H1 (cell line): ENCODE measurements at regions not wholly inside any gene's neighbourhood (a gene's known extent, or its start where the extent isn't known, plus 50 kb on each side); places are given as distances from the start of the nearest gene placed in this dataset.

Source experiments
- CTCF ChIA-PET: fragments of 300-600 bp; sonication (Branson Sonifier 250); formaldehyde crosslinking; loops from one replicate; lab custom pipeline; 2021; ENCODE audit not compliant: partially characterized antibody; lab: Charles Lee
- POLR2A ChIA-PET: fragments of 300-600 bp; sonication (Branson Sonifier 250); formaldehyde crosslinking; loops from one replicate; lab custom pipeline; 2021; ENCODE audit warnings: inconsistent platforms; ENCODE audit not compliant: partially characterized antibody; lab: Charles Lee
- DNase-seq, 2 experiments: peaks; one replicate each; pipeline versions ENCODE4 v3.0.0 to v3.0.0-alpha.2; 2010 to 2022; ENCODE audit warnings: low spot score in 2 of 2, low read depth in 1 of 2, mixed read lengths in 1 of 2
- FAIRE-seq: peaks from 2 replicates; lab custom pipeline; 2011; peaks lifted over from hg19 to GRCh38; lab: Jason Lieb, UNC
- H2AFZ ChIP-seq: 2 replicates; pipeline ENCODE4 v1.8.1; 2012; ENCODE audit warnings: low read length, inconsistent platforms
- H2AK5ac ChIP-seq: 2 replicates; pipeline ENCODE4 v1.6.1; 2013; ENCODE audit warnings: low read depth, low read length
- H2BK120ac ChIP-seq: replicated peaks from 2 replicates; pipeline ENCODE3; 2013; ENCODE audit warnings: low read depth, low read length, inconsistent platforms
- H2BK12ac ChIP-seq: 2 replicates; pipeline ENCODE4 v1.6.1; 2013; ENCODE audit warnings: low read depth, low read length
- H2BK15ac ChIP-seq: 2 replicates; pipeline ENCODE4 v1.6.1; 2013; ENCODE audit warnings: low read length
- H2BK20ac ChIP-seq: 2 replicates; pipeline ENCODE4 v1.6.1; 2013; ENCODE audit warnings: low read length
- H2BK5ac ChIP-seq: 2 replicates; pipeline ENCODE4 v1.6.1; 2013; ENCODE audit warnings: low read depth, low read length
- H3K14ac ChIP-seq: 2 replicates; pipeline ENCODE4 v1.6.1; 2013; ENCODE audit warnings: inconsistent platforms; ENCODE audit not compliant: insufficient read length
- H3K18ac ChIP-seq: 2 replicates; pipeline ENCODE4 v1.6.1; 2013; ENCODE audit warnings: low read length; ENCODE audit errors: extremely low read depth
- H3K23ac ChIP-seq: 2 replicates; pipeline ENCODE4 v1.6.1; 2013; ENCODE audit warnings: inconsistent platforms; ENCODE audit not compliant: insufficient read length
- H3K23me2 ChIP-seq: 2 replicates; pipeline ENCODE4 v1.6.1; 2013; ENCODE audit warnings: low read depth, low read length
- H3K27ac ChIP-seq: 2 replicates; pipeline ENCODE4 v1.6.1; 2011; ENCODE audit warnings: low read depth, low read length, inconsistent platforms
- H3K27me3 ChIP-seq, 4 experiments: replicated peaks in 1 of 4; 1 replicate in 1 of 4; 2 replicates in 3 of 4; pipeline versions ENCODE4 v1.6.1 to v1.8.1; 2011 to 2013; ENCODE audit warnings: low read length in 3 of 4, mild to moderate bottlenecking in 3 of 4, inconsistent platforms in 2 of 4, mixed read lengths in 2 of 4, moderate library complexity in 1 of 4; ENCODE audit not compliant: control insufficient read depth in 3 of 4, insufficient read depth in 3 of 4; ENCODE audit errors: extremely low read depth in 1 of 4
- H3K36me3 ChIP-seq, 4 experiments: 2 replicates each; pipeline versions ENCODE4 v1.6.1 to v1.8.1; 2011 to 2013; ENCODE audit warnings: mild to moderate bottlenecking in 4 of 4, low read length in 3 of 4, moderate library complexity in 2 of 4, control low read depth in 1 of 4, inconsistent platforms in 1 of 4; ENCODE audit not compliant: insufficient read depth in 4 of 4, control insufficient read depth in 2 of 4
- H3K4ac ChIP-seq: replicated peaks from 2 replicates; pipeline ENCODE3; 2013; ENCODE audit warnings: low read length, low read depth, mixed read lengths, inconsistent platforms; ENCODE audit not compliant: insufficient read length
- H3K4me1 ChIP-seq, 4 experiments: replicated peaks in 1 of 4; 1 replicate in 1 of 4; 2 replicates in 3 of 4; pipeline versions ENCODE4 v1.6.1 to v1.8.1; 2011 to 2013; ENCODE audit warnings: low read length in 3 of 4, inconsistent platforms in 2 of 4, mixed read lengths in 1 of 4; ENCODE audit not compliant: insufficient read depth in 4 of 4, control insufficient read depth in 3 of 4
- H3K4me2 ChIP-seq, 2 experiments: 2 replicates each; pipeline versions ENCODE4 v1.6.1 to v1.8.1; 2011 to 2013; ENCODE audit warnings: low read depth in 2 of 2, low read length in 2 of 2, control low read depth in 1 of 2, inconsistent platforms in 1 of 2, mild to moderate bottlenecking in 1 of 2; ENCODE audit not compliant: insufficient read depth in 1 of 2
- H3K4me3 ChIP-seq, 4 experiments: fragments of 200-600, 300-600 bp in 1 of 4; sonication (generic), shearing (Covaris generic), sonication (Bioruptor Twin) in 1 of 4; 2 replicates each; pipeline versions ENCODE4 v1.5.1 to v1.8.1; 2011 to 2016; ENCODE audit warnings: low read length in 4 of 4, low read depth in 3 of 4, control low read depth in 2 of 4, inconsistent platforms in 2 of 4, mild to moderate bottlenecking in 2 of 4, mixed read lengths in 1 of 4, moderate library complexity in 1 of 4; ENCODE audit not compliant: insufficient read depth in 2 of 4; ENCODE audit errors: extremely low read depth in 1 of 4
- H3K56ac ChIP-seq: replicated peaks from 2 replicates; pipeline ENCODE3; 2013; ENCODE audit warnings: low read depth, mild to moderate bottlenecking, mixed read lengths, low read length, inconsistent platforms; ENCODE audit not compliant: insufficient read length
- H3K79me1 ChIP-seq: 2 replicates; pipeline ENCODE4 v1.6.1; 2013; ENCODE audit warnings: low read depth, low read length, control low read depth
- H3K79me2 ChIP-seq, 2 experiments: 2 replicates each; pipeline versions ENCODE4 v1.6.1 to v1.8.1; 2012 to 2013; ENCODE audit warnings: low read length in 2 of 2, mild to moderate bottlenecking in 2 of 2, inconsistent platforms in 1 of 2; ENCODE audit not compliant: insufficient read depth in 2 of 2, control insufficient read depth in 1 of 2
- H3K9ac ChIP-seq, 4 experiments: replicated peaks in 1 of 4; 1 replicate in 1 of 4; 2 replicates in 3 of 4; pipeline versions ENCODE4 v1.6.1 to v1.8.1; 2011 to 2013; ENCODE audit warnings: low read depth in 3 of 4, low read length in 3 of 4, control low read depth in 2 of 4, mild to moderate bottlenecking in 2 of 4, moderate library complexity in 2 of 4, inconsistent platforms in 1 of 4; ENCODE audit errors: extremely low read depth in 1 of 4
- H3K9me3 ChIP-seq, 2 experiments: 2 replicates each; pipeline versions ENCODE4 v1.6.1 to v1.8.1; 2012 to 2013; ENCODE audit warnings: mild to moderate bottlenecking in 2 of 2, moderate library complexity in 2 of 2, control low read depth in 1 of 2, inconsistent platforms in 1 of 2, low read depth in 1 of 2, low read length in 1 of 2, mixed read lengths in 1 of 2; ENCODE audit not compliant: insufficient read depth in 2 of 2
- H4K20me1 ChIP-seq, 2 experiments: replicated peaks in 1 of 2; 2 replicates each; pipeline versions ENCODE3 to v1.8.1; 2011 to 2013; ENCODE audit warnings: inconsistent platforms in 2 of 2, low read length in 2 of 2, mild to moderate bottlenecking in 1 of 2; ENCODE audit not compliant: insufficient read depth in 2 of 2, control insufficient read depth in 1 of 2
- H4K5ac ChIP-seq: 2 replicates; pipeline ENCODE4 v1.6.1; 2013; ENCODE audit warnings: low read length, low read depth, mixed read lengths, inconsistent platforms; ENCODE audit not compliant: insufficient read length
- H4K8ac ChIP-seq: 2 replicates; pipeline ENCODE4 v1.8.0; 2013; ENCODE audit warnings: mild to moderate bottlenecking, moderate library complexity, low read length, inconsistent platforms; ENCODE audit not compliant: insufficient read depth; ENCODE audit errors: extremely low read depth
- H4K91ac ChIP-seq: replicated peaks from 2 replicates; pipeline ENCODE3; 2013; ENCODE audit warnings: low read length, mixed read lengths, inconsistent platforms; ENCODE audit not compliant: insufficient read length
- HDAC2 ChIP-seq, 2 experiments: fragments of 300-600 bp in 1 of 2; sonication (generic) in 1 of 2; IDR thresholded peaks; 2 replicates each; pipeline ENCODE4 v1.6.1; 2011 to 2012; ENCODE audit warnings: low read depth in 2 of 2, low read length in 2 of 2, mild to moderate bottlenecking in 2 of 2, moderate library complexity in 2 of 2, borderline replicate concordance in 1 of 2, inconsistent platforms in 1 of 2
- JUND ChIP-seq: IDR thresholded peaks from 2 replicates; pipeline ENCODE4 v1.6.1; 2011; ENCODE audit warnings: mild to moderate bottlenecking, improper control_type of control experiment, low read length
- KDM5A ChIP-seq: fragments of 200-600 bp; IDR thresholded peaks from 2 replicates; pipeline ENCODE4 v1.7.1; 2012; ENCODE audit warnings: mild to moderate bottlenecking, low read length, inconsistent platforms, mixed read lengths
- MAFK ChIP-seq: IDR thresholded peaks from 2 replicates; pipeline ENCODE4 v1.6.1; 2012; ENCODE audit warnings: low read depth, mild to moderate bottlenecking, improper control_type of control experiment, low read length
- POLR2AphosphoS5 ChIP-seq: IDR thresholded peaks from 2 replicates; pipeline ENCODE4 v1.6.1; 2011; ENCODE audit warnings: low read depth, low read length
- SIX5 ChIP-seq: IDR thresholded peaks from 2 replicates; pipeline ENCODE4 v1.6.1; 2011; ENCODE audit warnings: mild to moderate bottlenecking, low read depth, low read length
- TAF1 ChIP-seq: IDR thresholded peaks from 2 replicates; pipeline ENCODE4 v1.6.1; 2011; ENCODE audit warnings: mild to moderate bottlenecking, low read depth, low read length
- TEAD4 ChIP-seq: IDR thresholded peaks from 2 replicates; pipeline ENCODE4 v1.6.1; 2012; ENCODE audit warnings: low read depth, low read length, inconsistent platforms, mixed read lengths
- WGBS, 2 experiments: shearing (Covaris generic) in 1 of 2; methylation state at CpG; one replicate each; pipeline versions ENCODE4 v1.1.6 to v1.1.7; 2013 to 2015; ENCODE audit warnings: low lambda C conversion rate in 2 of 2, mixed read lengths in 2 of 2, inconsistent platforms in 1 of 2, low coverage in 1 of 2, missing lambda C conversion rate in 1 of 2; ENCODE audit not compliant: insufficient replicate concordance in 2 of 2, insufficient coverage in 1 of 2, insufficient read length in 1 of 2; ENCODE audit errors: extremely low coverage in 1 of 2, missing lambda C conversion rate in 1 of 2; 5-methylcytosine and 5-hydroxymethylcytosine counted together

GRCh38 chr2:123720760-123721159 lies 304.3 kb upstream of the CNTNAP5 start:
- Histone ChIP-seq H3K27ac (no peak overlapping the region), H3K36me3 (no peaks in the 10 kb centered on the region), H3K79me1 (no peaks in the 10 kb centered on the region), H2BK12ac (no peak overlapping the region), H3K56ac (no peak overlapping the region), H3K79me2 (no peaks in the 10 kb centered on the region), H2BK120ac (no peak overlapping the region), H4K5ac (no peak overlapping the region), H2AFZ (no peak overlapping the region), H3K4me1 (no peaks in the 10 kb centered on the region), H3K14ac (no peak overlapping the region), H2BK20ac (no peak overlapping the region), H3K9me3 (no peaks in the 10 kb centered on the region; a peak in 1 of 4 replicates), H3K23me2 (no peaks in the 10 kb centered on the region), H3K27me3 (no peaks in the 10 kb centered on the region), H4K20me1 (no peaks in the 10 kb centered on the region), H3K23ac (no peak overlapping the region), H3K4ac (no peak overlapping the region), H2AK5ac (no peak overlapping the region), H3K9ac (no peak overlapping the region), H3K4me2 (no peak overlapping the region), H4K91ac (no peak overlapping the region), H3K4me3 (no peak overlapping the region), H2BK15ac (no peak overlapping the region), H3K18ac (no peak overlapping the region), H2BK5ac (no peak overlapping the region), H4K8ac (no peak overlapping the region)
- no peak for FAIRE-seq
- WGBS, 2 experiments: 88% methylated on average over 4 of the region's 4 CpGs; no CpG with 5 or more reads in 1 of the 2 experiments
- CTCF ChIA-PET: no interaction called here
- TF ChIP-seq KDM5A (no peak), HDAC2 (IDR thresholded peaks at IDR 0.05; ENCODE audit: borderline replicate concordance in 1 of 2, low read depth in 2 of 2, low read length in 2 of 2) (no peak), TAF1 (no peak), TEAD4 (no peak), SIX5 (no peak), POLR2AphosphoS5 (no peak), MAFK (no peak), JUND (no peak)
- POLR2A ChIA-PET: no interaction called here
- no peak for DNase-seq
